Right lobe of liver (tissue), 4 donors: ENCODE measurements at regions not wholly inside any gene's neighbourhood (a gene's known extent, or its start where the extent isn't known, plus 50 kb on each side); places are given as distances from the start of the nearest gene placed in this dataset.

Experiments used
- POLR2A ChIP-seq: fragments of 450-650 bp; IDR thresholded peaks from one replicate; pipeline ENCODE4 v1.6.1; 2017; ENCODE audit warnings: antibody characterized with exemption, mild to moderate bottlenecking
- TF ChIP-seq, protein P1 (sequence below), 4 donors: fragments of 200-600 bp in 3 of 4; fragments of 450-650 bp in 1 of 4; IDR thresholded peaks; one replicate each; pipeline versions ENCODE4 v1.5.1 to v1.8.0; 2016 to 2022; ENCODE audit warnings: antibody characterized with exemption in 4 of 4, mild to moderate bottlenecking in 2 of 4
- donor health status: DM: no; HTN: no; CAD: no.
- donor health status: DM: no; HTN: no; CAD: no.
- donor health status: DM: no; HTN: yes; CAD: no.

GRCh38 chr3:127092776-127093175, 100.2 kb upstream of the PRR23E start:
- TF ChIP-seq, protein P1, sequence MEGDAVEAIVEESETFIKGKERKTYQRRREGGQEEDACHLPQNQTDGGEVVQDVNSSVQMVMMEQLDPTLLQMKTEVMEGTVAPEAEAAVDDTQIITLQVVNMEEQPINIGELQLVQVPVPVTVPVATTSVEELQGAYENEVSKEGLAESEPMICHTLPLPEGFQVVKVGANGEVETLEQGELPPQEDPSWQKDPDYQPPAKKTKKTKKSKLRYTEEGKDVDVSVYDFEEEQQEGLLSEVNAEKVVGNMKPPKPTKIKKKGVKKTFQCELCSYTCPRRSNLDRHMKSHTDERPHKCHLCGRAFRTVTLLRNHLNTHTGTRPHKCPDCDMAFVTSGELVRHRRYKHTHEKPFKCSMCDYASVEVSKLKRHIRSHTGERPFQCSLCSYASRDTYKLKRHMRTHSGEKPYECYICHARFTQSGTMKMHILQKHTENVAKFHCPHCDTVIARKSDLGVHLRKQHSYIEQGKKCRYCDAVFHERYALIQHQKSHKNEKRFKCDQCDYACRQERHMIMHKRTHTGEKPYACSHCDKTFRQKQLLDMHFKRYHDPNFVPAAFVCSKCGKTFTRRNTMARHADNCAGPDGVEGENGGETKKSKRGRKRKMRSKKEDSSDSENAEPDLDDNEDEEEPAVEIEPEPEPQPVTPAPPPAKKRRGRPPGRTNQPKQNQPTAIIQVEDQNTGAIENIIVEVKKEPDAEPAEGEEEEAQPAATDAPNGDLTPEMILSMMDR (IDR thresholded peaks at IDR 0.05) = no peak
- no peak for TF ChIP-seq POLR2A
